Right hindlimb (tissue), 1 donor: ENCODE measurements at regions not wholly inside any gene's neighbourhood (a gene's known extent, or its start where the extent isn't known, plus 50 kb on each side); places are given as distances from the start of the nearest gene placed in this dataset.
"Not testable (repeated sequence)": the region's sequence is repeated elsewhere in the genome, so short reads cannot be mapped to it uniquely, and the experiment has no call there.

Experiments used
- DNase-seq: peaks from one replicate; pipeline ENCODE4 v3.0.0-alpha.2; 2018

GRCh38 chr16:29231244-29231643 lies 175.3 kb downstream of the NPIPB11 start:
- no peak for DNase-seq

- peak; percentile 61 for DNase-seq
Observed at GRCh38 chr16:29230671-29231096, 175.8 kb downstream of the NPIPB11 start.

- DNase-seq = not testable (repeated sequence)
Observed at GRCh38 chr16:29230006-29230668, 176.4 kb downstream of the NPIPB11 start.

- not testable (repeated sequence) for DNase-seq
Observed at GRCh38 chr16:29229616-29230005, 176.9 kb downstream of the NPIPB11 start.

- DNase-seq = not testable (repeated sequence)
Observed at GRCh38 chr16:29228664-29229611, 177.6 kb downstream of the NPIPB11 start.

- peak; percentile 66 for DNase-seq
Observed at GRCh38 chr16:29227751-29228663, 178.5 kb downstream of the NPIPB11 start.

GRCh38 chr16:29226782-29227181 lies 179.7 kb downstream of the NPIPB11 start:
- no peak for DNase-seq

GRCh38 chr16:29224675-29225074 lies 181.8 kb downstream of the NPIPB11 start:
- DNase-seq = not testable (repeated sequence)

- DNase-seq = not testable (repeated sequence)
Observed at GRCh38 chr16:29222615-29223014, 183.9 kb downstream of the NPIPB11 start.

- not testable (repeated sequence) for DNase-seq
Observed at GRCh38 chr16:29222008-29222407, 184.5 kb downstream of the NPIPB11 start.

GRCh38 chr16:29221281-29221955 lies 185.1 kb downstream of the NPIPB11 start:
- not testable (repeated sequence) for DNase-seq

- DNase-seq = peak; percentile 84
Observed at GRCh38 chr16:29220647-29221191, 185.8 kb downstream of the NPIPB11 start.

- DNase-seq = not testable (repeated sequence)
Observed at GRCh38 chr16:29219966-29220646, 186.4 kb downstream of the NPIPB11 start.

- DNase-seq = not testable (repeated sequence)
Observed at GRCh38 chr16:29219562-29219961, 186.9 kb downstream of the NPIPB11 start.

- DNase-seq = not testable (repeated sequence)
Observed at GRCh38 chr16:29218649-29219048, 187.9 kb downstream of the NPIPB11 start.

- not testable (repeated sequence) for DNase-seq
Observed at GRCh38 chr16:29218171-29218570, 188.3 kb downstream of the NPIPB11 start.

- DNase-seq = not testable (repeated sequence)
Observed at GRCh38 chr16:29217752-29218126, 188.8 kb downstream of the NPIPB11 start.

- not testable (repeated sequence) for DNase-seq
Observed at GRCh38 chr16:29217104-29217751, 189.3 kb downstream of the NPIPB11 start.

- not testable (repeated sequence) for DNase-seq
Observed at GRCh38 chr16:29213770-29214169, 192.7 kb downstream of the NPIPB11 start.

- DNase-seq = not testable (repeated sequence)
Observed at GRCh38 chr16:29213251-29213650, 193.3 kb downstream of the NPIPB11 start.
